ENCODE measurements at regions not wholly inside any gene's neighbourhood (a gene's known extent, or its start where the extent isn't known, plus 50 kb on each side); places are given as distances from the start of the nearest gene placed in this dataset.

DNA sequence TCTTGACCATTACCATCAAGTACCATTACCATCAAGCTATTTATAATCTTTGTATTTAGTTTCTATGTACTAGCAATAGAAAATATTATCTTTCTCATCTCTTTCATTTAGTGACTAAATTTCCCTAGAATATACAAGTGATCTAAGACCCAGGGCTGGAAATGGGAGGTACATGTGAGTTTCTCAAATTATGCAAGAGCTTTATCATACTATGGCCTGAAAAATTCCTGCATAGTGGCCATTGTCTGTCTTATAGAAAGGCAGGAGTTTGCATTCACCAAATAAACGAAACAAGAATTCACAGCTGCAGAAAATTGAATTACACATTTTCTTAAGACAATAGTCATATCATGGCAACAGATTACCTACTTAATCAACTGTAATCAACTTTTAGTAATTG, 50.7 kb upstream of the HDAC9 start:
- no peak for TF ChIP-seq POLR2A (IDR thresholded peaks at IDR 0.05)
- TF ChIP-seq, protein P1, sequence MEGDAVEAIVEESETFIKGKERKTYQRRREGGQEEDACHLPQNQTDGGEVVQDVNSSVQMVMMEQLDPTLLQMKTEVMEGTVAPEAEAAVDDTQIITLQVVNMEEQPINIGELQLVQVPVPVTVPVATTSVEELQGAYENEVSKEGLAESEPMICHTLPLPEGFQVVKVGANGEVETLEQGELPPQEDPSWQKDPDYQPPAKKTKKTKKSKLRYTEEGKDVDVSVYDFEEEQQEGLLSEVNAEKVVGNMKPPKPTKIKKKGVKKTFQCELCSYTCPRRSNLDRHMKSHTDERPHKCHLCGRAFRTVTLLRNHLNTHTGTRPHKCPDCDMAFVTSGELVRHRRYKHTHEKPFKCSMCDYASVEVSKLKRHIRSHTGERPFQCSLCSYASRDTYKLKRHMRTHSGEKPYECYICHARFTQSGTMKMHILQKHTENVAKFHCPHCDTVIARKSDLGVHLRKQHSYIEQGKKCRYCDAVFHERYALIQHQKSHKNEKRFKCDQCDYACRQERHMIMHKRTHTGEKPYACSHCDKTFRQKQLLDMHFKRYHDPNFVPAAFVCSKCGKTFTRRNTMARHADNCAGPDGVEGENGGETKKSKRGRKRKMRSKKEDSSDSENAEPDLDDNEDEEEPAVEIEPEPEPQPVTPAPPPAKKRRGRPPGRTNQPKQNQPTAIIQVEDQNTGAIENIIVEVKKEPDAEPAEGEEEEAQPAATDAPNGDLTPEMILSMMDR (IDR thresholded peaks at IDR 0.05), result no peak
